ENCODE measurements at regions not wholly inside any gene's neighbourhood (a gene's known extent, or its start where the extent isn't known, plus 50 kb on each side); places are given as distances from the start of the nearest gene placed in this dataset.

GRCh38 chr14:61847861-61848260 is 85.6 kb downstream of the SNAPC1 start:
- in situ Hi-C loops (cut with MboI; ENCODE audit: low sequenced_read_pairs), result no loop called here

GRCh38 chr14:61854898-61855297 is 92.7 kb downstream of the SNAPC1 start:
- in situ Hi-C loops (cut with MboI; ENCODE audit: low sequenced_read_pairs), result no loop called here

GRCh38 chr14:61860294-61860918 is 98.2 kb downstream of the SNAPC1 start:
- in situ Hi-C loops (cut with MboI; ENCODE audit: low sequenced_read_pairs), result no loop called here

- in situ Hi-C loops (cut with MboI; ENCODE audit: low sequenced_read_pairs), result no loop called here
These were observed 99.2 kb downstream of the SNAPC1 start for GRCh38 chr14:61861320-61861865.

DNA sequence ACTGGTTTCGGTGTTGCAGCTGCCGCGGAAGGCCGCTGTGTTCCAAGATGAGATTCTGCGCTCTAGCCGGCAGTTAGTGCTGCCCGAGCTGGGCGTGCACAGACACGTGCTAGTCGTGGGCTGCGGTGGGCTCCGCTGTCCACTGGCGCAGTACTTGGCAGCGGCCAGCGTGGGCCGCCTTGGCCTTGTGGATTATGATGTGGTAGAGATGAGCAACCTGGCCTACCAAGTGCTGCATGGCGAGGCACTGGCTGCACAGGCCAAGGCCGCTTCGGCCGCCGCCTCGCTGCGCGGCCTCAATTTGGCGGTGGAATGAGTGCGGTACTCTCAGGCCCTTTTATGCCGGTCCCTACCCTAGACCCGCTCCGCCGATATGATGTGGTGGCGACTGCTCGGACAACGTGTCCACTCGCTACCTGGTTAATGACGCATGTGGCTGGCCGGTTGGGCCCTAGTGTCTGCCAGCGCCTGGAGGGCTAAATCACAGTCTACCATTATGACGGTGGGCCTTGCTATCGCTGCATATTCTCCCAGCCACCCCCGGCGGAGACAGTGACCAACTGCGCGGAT is 102.2 kb downstream of the SNAPC1 start:
- in situ Hi-C loops (cut with MboI; ENCODE audit: low sequenced_read_pairs), result no loop called here

- in situ Hi-C loops (cut with MboI; ENCODE audit: low sequenced_read_pairs), result no loop called here
These were observed 105.0 kb downstream of the SNAPC1 start for GRCh38 chr14:61866932-61867920.

DNA sequence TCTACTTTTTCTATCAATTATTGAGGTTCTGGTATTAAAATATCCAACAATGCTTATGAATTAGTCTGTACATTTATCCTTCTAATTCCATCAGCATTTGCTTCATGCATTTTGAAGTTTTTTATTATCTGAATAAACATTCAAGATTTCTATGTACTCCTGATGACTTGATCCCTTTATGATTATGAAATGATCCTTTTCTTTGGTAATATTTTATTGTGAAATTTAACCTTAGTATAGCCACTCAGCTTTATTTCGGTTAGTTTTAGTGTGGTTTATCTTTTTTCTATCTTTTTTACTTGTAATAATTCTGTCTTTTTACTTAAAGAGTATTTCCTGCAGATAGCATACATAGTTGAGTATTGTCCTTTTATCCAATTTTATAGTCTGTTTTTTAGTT is 106.6 kb downstream of the SNAPC1 start:
- in situ Hi-C loops (cut with MboI; ENCODE audit: low sequenced_read_pairs), result no loop called here

DNA sequence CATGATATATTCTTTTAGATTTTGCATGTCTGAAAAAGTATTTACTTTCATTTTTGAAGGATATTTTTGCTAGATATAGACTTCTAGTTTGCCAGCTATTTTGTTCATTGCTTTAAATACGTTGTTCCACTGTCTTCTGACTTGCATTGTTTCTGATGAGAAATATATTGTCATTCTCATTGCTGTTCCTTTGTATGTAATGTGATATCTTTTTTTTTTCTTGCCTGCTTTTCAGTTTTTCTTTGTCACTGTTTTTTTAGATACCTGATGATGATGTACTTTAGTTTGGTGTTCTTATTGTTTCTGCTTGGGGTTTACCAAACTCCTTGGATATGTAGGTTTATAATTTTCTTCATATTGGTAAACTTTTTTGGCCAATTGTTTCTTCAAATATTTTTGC is 107.9 kb downstream of the SNAPC1 start:
- in situ Hi-C loops (cut with MboI; ENCODE audit: low sequenced_read_pairs), result no loop called here

DNA sequence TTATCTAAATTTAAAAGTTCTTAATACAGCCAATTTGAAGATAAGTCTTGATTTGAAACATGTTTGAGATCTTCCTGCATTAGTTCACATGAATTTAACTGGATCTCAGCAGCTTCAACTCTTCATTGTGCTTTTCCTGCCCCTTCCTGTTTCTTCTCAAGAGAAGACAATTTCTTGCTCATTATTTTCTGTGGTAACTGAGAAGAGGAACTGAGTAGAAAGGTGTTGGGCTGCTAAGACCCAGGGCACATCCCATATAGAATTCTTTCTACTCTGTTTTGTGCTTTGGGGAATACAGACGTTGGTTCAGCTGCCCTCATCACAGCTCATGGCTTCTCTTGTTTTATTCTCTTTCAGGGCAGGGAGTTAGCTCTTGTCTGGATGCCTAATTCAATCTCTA is 110.2 kb downstream of the SNAPC1 start:
- in situ Hi-C loops (cut with MboI; ENCODE audit: low sequenced_read_pairs), result no loop called here

DNA sequence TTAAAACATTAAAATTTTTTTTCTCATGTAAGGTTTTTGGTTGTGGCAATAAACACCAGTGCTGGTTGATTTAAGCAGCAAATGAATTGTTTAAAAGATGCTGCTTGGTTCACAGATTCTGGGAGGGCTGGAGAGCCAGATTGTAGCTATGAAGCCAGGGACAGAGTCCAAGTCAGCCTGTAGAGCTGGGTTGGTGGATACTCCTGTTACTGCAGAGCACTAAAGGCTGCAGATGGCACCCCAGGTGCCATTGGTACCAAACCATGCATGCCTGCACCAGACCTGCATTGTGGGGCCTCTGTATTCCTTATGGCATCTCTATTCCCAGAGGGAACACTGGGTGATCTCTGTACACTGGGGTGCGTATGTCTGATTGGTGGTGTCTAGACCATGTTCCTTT is 113.3 kb downstream of the SNAPC1 start:
- in situ Hi-C loops (cut with MboI; ENCODE audit: low sequenced_read_pairs), result no loop called here

- in situ Hi-C loops (cut with MboI; ENCODE audit: low sequenced_read_pairs), result no loop called here
These were observed 114.3 kb downstream of the SNAPC1 start for GRCh38 chr14:61876362-61877034.

DNA sequence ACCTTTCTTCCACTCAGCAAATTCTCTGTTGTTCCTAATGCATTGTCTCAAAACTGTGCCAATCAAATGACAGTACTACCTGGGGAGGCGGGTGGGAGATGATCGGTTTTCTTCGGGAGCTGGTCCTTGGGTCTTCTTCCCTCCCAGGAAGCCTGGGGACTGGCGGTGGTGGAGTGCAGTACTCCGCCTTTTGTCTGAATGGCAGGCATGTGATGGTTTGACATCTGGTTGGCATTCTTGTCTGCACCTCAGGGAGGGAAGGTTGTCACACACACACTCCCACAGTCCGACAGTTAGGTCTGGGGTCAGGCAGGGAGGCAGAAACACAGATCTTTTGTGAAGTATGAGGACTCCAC is 114.8 kb downstream of the SNAPC1 start:
- in situ Hi-C loops (cut with MboI; ENCODE audit: low sequenced_read_pairs), result no loop called here

- in situ Hi-C loops (cut with MboI; ENCODE audit: low sequenced_read_pairs), result no loop called here
These were observed 115.5 kb downstream of the SNAPC1 start for GRCh38 chr14:61877768-61878167.

DNA sequence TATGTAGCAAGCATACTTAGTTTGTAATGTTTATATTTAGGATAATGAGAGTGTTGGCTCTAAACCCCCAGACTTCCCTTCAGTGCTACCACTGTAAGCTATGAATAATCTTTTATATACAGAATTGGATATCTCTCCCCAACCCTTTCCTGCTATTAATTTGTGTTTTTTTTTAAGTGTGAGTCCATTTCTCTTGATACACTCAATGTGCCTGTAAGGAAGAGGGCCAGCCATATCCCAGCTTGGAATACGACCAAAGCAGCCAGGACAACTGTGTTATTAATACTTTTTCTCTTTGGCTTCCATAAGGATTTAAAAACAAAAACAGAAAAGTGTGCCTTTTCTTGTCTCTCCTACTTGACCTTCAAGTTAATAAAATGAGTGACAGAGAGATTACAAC is 116.7 kb downstream of the SNAPC1 start:
- in situ Hi-C loops (cut with MboI; ENCODE audit: low sequenced_read_pairs), result no loop called here

- in situ Hi-C loops (cut with MboI; ENCODE audit: low sequenced_read_pairs), result no loop called here
These were observed 118.8 kb downstream of the SNAPC1 start for GRCh38 chr14:61881046-61881445.

GRCh38 chr14:61884711-61885110 is 122.5 kb downstream of the SNAPC1 start:
- in situ Hi-C loops (cut with MboI; ENCODE audit: low sequenced_read_pairs), result no loop called here

DNA sequence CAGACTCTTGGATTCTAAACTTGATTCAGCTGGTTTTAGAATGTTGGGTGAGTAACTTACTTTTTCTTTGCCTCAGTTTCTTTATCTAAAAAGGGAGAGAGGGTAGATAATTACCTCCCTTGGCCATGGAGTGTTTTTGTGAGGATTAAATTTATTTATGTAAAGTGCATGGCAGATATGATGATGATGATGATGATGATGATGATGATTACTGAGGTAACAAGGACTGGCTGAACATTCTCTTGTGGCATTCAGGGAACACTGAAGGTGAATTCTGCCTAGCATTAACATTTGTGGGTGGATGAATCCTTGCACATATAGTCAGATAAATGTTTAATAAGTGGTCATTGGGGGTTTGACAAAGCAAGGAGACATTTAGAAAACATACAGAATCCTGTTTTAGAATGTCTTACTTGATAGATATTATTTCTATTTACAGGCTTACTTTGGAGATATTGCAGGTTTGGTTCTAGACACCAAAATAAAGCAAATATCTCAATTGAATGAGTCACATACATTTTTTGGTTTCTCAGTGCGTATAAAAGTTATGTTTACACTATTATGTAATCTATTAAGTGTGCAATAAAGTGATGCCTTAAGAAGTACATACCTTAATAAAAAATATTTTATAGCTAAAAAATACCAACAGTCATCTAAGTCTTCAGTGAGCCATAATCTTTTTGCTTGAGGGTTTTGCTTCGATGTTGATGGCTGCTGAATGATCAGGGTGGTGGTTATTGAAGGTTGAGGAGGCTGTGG is 123.2 kb downstream of the SNAPC1 start:
- in situ Hi-C loops (cut with MboI; ENCODE audit: low sequenced_read_pairs), result no loop called here

DNA sequence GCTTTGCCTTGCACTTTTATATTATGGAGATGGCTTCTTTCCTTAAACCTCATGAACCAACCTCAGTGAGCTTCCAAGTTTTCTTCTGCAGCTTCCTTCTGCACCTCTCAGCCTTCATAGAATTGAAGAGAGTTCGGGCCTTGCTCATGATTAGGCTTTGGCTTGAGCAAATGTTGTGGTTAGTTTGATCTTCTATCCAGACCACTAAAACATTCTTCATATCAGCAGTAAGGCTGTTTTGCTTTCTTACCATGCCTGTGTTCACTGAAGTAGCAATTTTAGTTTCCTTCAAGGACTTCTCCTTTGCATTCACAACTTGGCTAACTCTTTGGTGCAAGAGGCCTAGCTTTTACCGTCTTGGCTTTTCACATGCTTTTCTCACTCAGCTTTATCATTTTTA is 125.4 kb downstream of the SNAPC1 start:
- in situ Hi-C loops (cut with MboI; ENCODE audit: low sequenced_read_pairs), result no loop called here

GRCh38 chr14:61889914-61890351 is 127.7 kb downstream of the SNAPC1 start:
- in situ Hi-C loops (cut with MboI; ENCODE audit: low sequenced_read_pairs), result no loop called here

GRCh38 chr14:61891170-61891569 is 128.9 kb downstream of the SNAPC1 start:
- in situ Hi-C loops (cut with MboI; ENCODE audit: low sequenced_read_pairs), result no loop called here
